ENCODE measurements at regions not wholly inside any gene's neighbourhood (a gene's known extent, or its start where the extent isn't known, plus 50 kb on each side); places are given as distances from the start of the nearest gene placed in this dataset.

- H3K4me3 ChIP-seq (ENCODE audit: low read depth, low read length), result no peak overlapping the region
- TF ChIP-seq CTCF (IDR thresholded peaks at IDR 0.05; ENCODE audit: borderline replicate concordance, insufficient read depth, low read depth, low read length), result no peak
Observed at GRCh38 chr3:13256845-13257244, 163.3 kb downstream of the NUP210 start.

GRCh38 chr3:13254028-13254951 lies 165.8 kb downstream of the NUP210 start:
- no peak for TF ChIP-seq CTCF (IDR thresholded peaks at IDR 0.05; ENCODE audit: borderline replicate concordance, insufficient read depth, low read depth, low read length)
- no peak overlapping the region for H3K4me3 ChIP-seq (ENCODE audit: low read depth, low read length)

GRCh38 chr3:13253208-13253937 lies 166.7 kb downstream of the NUP210 start:
- no peak for TF ChIP-seq CTCF (IDR thresholded peaks at IDR 0.05; ENCODE audit: borderline replicate concordance, insufficient read depth, low read depth, low read length)
- H3K4me3 ChIP-seq (ENCODE audit: low read depth, low read length), result no peak overlapping the region

- no peak overlapping the region for H3K4me3 ChIP-seq (ENCODE audit: low read depth, low read length)
- TF ChIP-seq CTCF (IDR thresholded peaks at IDR 0.05; ENCODE audit: borderline replicate concordance, insufficient read depth, low read depth, low read length), result no peak
Observed at GRCh38 chr3:13252207-13252606, 167.9 kb downstream of the NUP210 start.

- TF ChIP-seq CTCF (IDR thresholded peaks at IDR 0.05; ENCODE audit: borderline replicate concordance, insufficient read depth, low read depth, low read length), result no peak
Observed at GRCh38 chr3:13251166-13251903, 168.8 kb downstream of the NUP210 start.

GRCh38 chr3:13249664-13250390 lies 170.3 kb downstream of the NUP210 start:
- H3K4me3 ChIP-seq (ENCODE audit: low read depth, low read length), result no peak overlapping the region
- no peak for TF ChIP-seq CTCF (IDR thresholded peaks at IDR 0.05; ENCODE audit: borderline replicate concordance, insufficient read depth, low read depth, low read length)

More at GRCh38 chr3:13251166-13251903, 168.8 kb downstream of the NUP210 start:
- no peak overlapping the region for H3K4me3 ChIP-seq (ENCODE audit: low read depth, low read length)
